Neural cell (in vitro differentiated cells): ENCODE measurements at regions not wholly inside any gene's neighbourhood (a gene's known extent, or its start where the extent isn't known, plus 50 kb on each side); places are given as distances from the start of the nearest gene placed in this dataset.

Experiments
- H2AFZ ChIP-seq: fragments of 200-600, 300-800 bp; sonication (generic), shearing (Covaris generic); 2 replicates; pipeline ENCODE4 v1.6.0; 2014; ENCODE audit warnings: low read depth, mild to moderate bottlenecking, antibody characterized with exemption, low read length, moderate library complexity
- H3F3A ChIP-seq: fragments of 200-600 bp; shearing (Covaris generic); 2 replicates; pipeline ENCODE4 v1.6.1; 2016; ENCODE audit warnings: mild to moderate bottlenecking, moderate library complexity, mixed read lengths, antibody characterized with exemption, low read length; ENCODE audit not compliant: insufficient read depth, poor library complexity, severe bottlenecking
- H3K27ac ChIP-seq: fragments of 200-600, 300-800 bp; sonication (generic), shearing (Covaris generic); 2 replicates; pipeline ENCODE4 v1.5.1; 2014; ENCODE audit warnings: mild to moderate bottlenecking, low read length, moderate library complexity
- H3K27me3 ChIP-seq: fragments of 300-800, 200-600 bp; sonication (generic), shearing (Covaris generic); 2 replicates; pipeline ENCODE4 v1.6.0; 2014; ENCODE audit warnings: mild to moderate bottlenecking, low read depth, low read length, moderate library complexity; ENCODE audit not compliant: insufficient read depth
- H3K36me3 ChIP-seq: fragments of 300-800, 200-600 bp; sonication (generic), shearing (Covaris generic); 2 replicates; pipeline ENCODE4 v1.5.1; 2014; ENCODE audit warnings: mild to moderate bottlenecking, antibody characterized with exemption, low read length, moderate library complexity; ENCODE audit not compliant: insufficient read depth
- H3K4me2 ChIP-seq: fragments of 300-800, 200-600 bp; sonication (generic), shearing (Covaris generic); 2 replicates; pipeline ENCODE4 v1.6.0; 2014; ENCODE audit warnings: mild to moderate bottlenecking, low read length
- H3K4me3 ChIP-seq: fragments of 300-800, 200-600 bp; sonication (generic), shearing (Covaris generic); 2 replicates; pipeline ENCODE4 v1.5.1; 2014; ENCODE audit warnings: mild to moderate bottlenecking, low read length, moderate library complexity
- H3K79me2 ChIP-seq: fragments of 200-600 bp; shearing (Covaris generic); replicated peaks from 2 replicates; pipeline ENCODE4 v1.6.0; 2014; ENCODE audit warnings: mild to moderate bottlenecking, low read length, moderate library complexity; ENCODE audit not compliant: insufficient read depth
- H3K9ac ChIP-seq: fragments of 300-800, 200-600 bp; sonication (generic), shearing (Covaris generic); 2 replicates; pipeline ENCODE4 v1.6.1; 2016; ENCODE audit warnings: mild to moderate bottlenecking, low read length, mixed read lengths
- H3K9me2 ChIP-seq: fragments of 200-600 bp; shearing (Covaris generic); 2 replicates; pipeline ENCODE4 v1.6.1; 2016; ENCODE audit warnings: mild to moderate bottlenecking, low read length, mixed read lengths; ENCODE audit not compliant: insufficient read depth
- H3K9me3 ChIP-seq: fragments of 200-600, 300-800 bp; sonication (generic), shearing (Covaris generic); 2 replicates; pipeline ENCODE4 v1.6.1; 2016; ENCODE audit warnings: mild to moderate bottlenecking, mixed run types, low read length, moderate library complexity, mixed read lengths
- H4K20me1 ChIP-seq: fragments of 200-600 bp; shearing (Covaris generic); 2 replicates; pipeline ENCODE4 v1.6.1; 2016; ENCODE audit warnings: mild to moderate bottlenecking, mixed run types; ENCODE audit not compliant: insufficient read depth
- CTCF ChIP-seq: fragments of 450-650 bp; IDR thresholded peaks from 2 replicates; pipeline ENCODE4 v1.5.1; 2014; ENCODE audit warnings: antibody characterized with exemption, mild to moderate bottlenecking, moderate library complexity; ENCODE audit not compliant: poor library complexity, severe bottlenecking
- EP300 ChIP-seq: fragments of 450-650 bp; conservative IDR thresholded peaks from 2 replicates; pipeline ENCODE4 v1.6.1; 2014; ENCODE audit warnings: antibody characterized with exemption, mild to moderate bottlenecking, moderate library complexity; ENCODE audit not compliant: poor library complexity, severe bottlenecking
- EZH2 ChIP-seq: fragments of 200-600, 300-800 bp; shearing (Covaris generic), sonication (generic); IDR thresholded peaks from 2 replicates; pipeline ENCODE4 v1.6.1; 2014; ENCODE audit warnings: antibody characterized with exemption, low read length, borderline replicate concordance, mild to moderate bottlenecking; ENCODE audit not compliant: insufficient read depth, poor library complexity, severe bottlenecking
- MXI1 ChIP-seq: fragments of 450-650 bp; conservative IDR thresholded peaks from 2 replicates; pipeline ENCODE4 v1.6.1; 2014; ENCODE audit warnings: antibody characterized with exemption, mild to moderate bottlenecking; ENCODE audit not compliant: poor library complexity, severe bottlenecking
- POLR2AphosphoS5 ChIP-seq: IDR thresholded peaks from 2 replicates; pipeline ENCODE4 v1.6.1; 2012
- RAD21 ChIP-seq: fragments of 450-650 bp; conservative IDR thresholded peaks from 2 replicates; pipeline ENCODE4 v1.6.1; 2014; ENCODE audit warnings: antibody characterized with exemption, mild to moderate bottlenecking, moderate library complexity
- REST ChIP-seq: IDR thresholded peaks from 2 replicates; pipeline ENCODE4 v1.6.1; 2012; ENCODE audit warnings: borderline replicate concordance
- SMC3 ChIP-seq: fragments of 450-650 bp; conservative IDR thresholded peaks from 2 replicates; pipeline ENCODE4 v1.6.1; 2014; ENCODE audit warnings: antibody characterized with exemption, mild to moderate bottlenecking, moderate library complexity; ENCODE audit not compliant: poor library complexity
- TAF1 ChIP-seq: IDR thresholded peaks from 2 replicates; pipeline ENCODE4 v1.6.1; 2012; ENCODE audit warnings: low read depth

GRCh38 chr9:95808011-95808410 lies 67.5 kb upstream of the ERCC6L2 start:
- Histone ChIP-seq H3K9ac (no peak overlapping the region), H3K27me3 (no peaks in the 10 kb centered on the region), H2AFZ (no peak overlapping the region)

GRCh38 chr9:95807326-95807947 lies 68.1 kb upstream of the ERCC6L2 start:
- Histone ChIP-seq H4K20me1 (no peaks in the 10 kb centered on the region), H3K4me3 (no peak overlapping the region), H3K79me2 (no peaks in the 10 kb centered on the region), H3K27ac (no peak overlapping the region), H3K9me3 (no peaks in the 10 kb centered on the region), H3K9ac (no peak overlapping the region), H2AFZ (no peak overlapping the region), H3K4me2 (no peak overlapping the region), H3K9me2 (no peaks in the 10 kb centered on the region), H3K27me3 (no peaks in the 10 kb centered on the region), H3F3A (no peaks in the 10 kb centered on the region), H3K36me3 (no peaks in the 10 kb centered on the region)
- TF ChIP-seq POLR2AphosphoS5: no peak
- no peak for TF ChIP-seq EP300
- no peak for TF ChIP-seq EZH2

More at GRCh38 chr9:95808011-95808410, 67.5 kb upstream of the ERCC6L2 start:
- TF ChIP-seq RAD21 (no peak), SMC3 (no peak), CTCF (no peak), REST (no peak), POLR2AphosphoS5 (no peak), EZH2 (no peak), TAF1 (no peak), EP300 (no peak), MXI1 (no peak)
- Histone ChIP-seq H4K20me1 (no peaks in the 10 kb centered on the region), H3K4me2 (no peak overlapping the region), H3K27ac (no peak overlapping the region), H3K36me3 (no peaks in the 10 kb centered on the region), H3F3A (no peaks in the 10 kb centered on the region), H3K9me2 (no peaks in the 10 kb centered on the region), H3K79me2 (no peaks in the 10 kb centered on the region), H3K9me3 (no peaks in the 10 kb centered on the region), H3K4me3 (no peak overlapping the region)

- Histone ChIP-seq H3K4me2 (no peak overlapping the region), H2AFZ (no peak overlapping the region), H3K27me3 (no peaks in the 10 kb centered on the region), H3K9ac (no peak overlapping the region), H3K27ac (no peak overlapping the region), H3K36me3 (no peaks in the 10 kb centered on the region), H3K4me3 (no peak overlapping the region), H3K79me2 (no peaks in the 10 kb centered on the region), H4K20me1 (no peaks in the 10 kb centered on the region), H3F3A (no peaks in the 10 kb centered on the region), H3K9me3 (no peaks in the 10 kb centered on the region), H3K9me2 (no peaks in the 10 kb centered on the region)
- TF ChIP-seq RAD21 (no peak), MXI1 (no peak), EP300 (no peak), POLR2AphosphoS5 (no peak), EZH2 (no peak), SMC3 (no peak)
Measured at GRCh38 chr9:95803197-95803596, 72.3 kb upstream of the ERCC6L2 start.
